Tibial nerve (tissue), 4 donors: ENCODE measurements at regions not wholly inside any gene's neighbourhood (a gene's known extent, or its start where the extent isn't known, plus 50 kb on each side); places are given as distances from the start of the nearest gene placed in this dataset.

Source experiments
- CTCF ChIP-seq, 5 experiments: fragments of 200-600 bp in 3 of 5; fragments of 450-650 bp in 2 of 5; sonication (generic) in 3 of 5; IDR thresholded peaks; one replicate each; pipeline ENCODE4 v1.5.1; 2016 to 2019; ENCODE audit warnings: antibody characterized with exemption in 5 of 5, mild to moderate bottlenecking in 3 of 5, moderate library complexity in 2 of 5
- EP300 ChIP-seq, 2 donors: sonication (generic); formaldehyde crosslinking; IDR thresholded peaks; one replicate each; pipeline ENCODE4 v1.6.1; 2017; ENCODE audit warnings: antibody characterized with exemption in 2 of 2, mild to moderate bottlenecking in 1 of 2

DNA sequence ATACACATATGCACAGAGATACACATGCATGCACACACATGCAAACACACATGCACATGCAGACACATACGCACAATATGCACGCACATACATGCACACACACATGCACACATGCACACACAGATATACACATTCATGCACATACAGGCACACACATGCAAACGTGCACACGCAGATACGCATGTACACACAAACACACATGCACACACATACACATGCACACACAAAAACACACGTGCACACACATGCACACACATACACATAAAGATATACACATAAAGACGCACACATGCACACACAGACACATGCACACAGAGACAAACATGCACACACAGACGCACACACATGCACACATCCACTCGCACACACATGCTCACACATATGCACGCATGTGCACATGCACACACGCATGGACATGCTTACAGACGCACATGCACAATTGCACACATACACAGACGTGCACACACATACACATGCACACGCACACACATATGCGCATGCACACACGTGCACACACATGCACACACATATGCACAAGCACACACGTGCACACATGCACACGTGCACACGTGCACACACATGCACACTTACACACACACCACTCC lies 145.2 kb downstream of the ADRA2C start:
- TF ChIP-seq CTCF (IDR thresholded peaks at IDR 0.05) (no peak), EP300 (IDR thresholded peaks at IDR 0.05) (no peak)
